GM21528 (cell line): ENCODE measurements at regions not wholly inside any gene's neighbourhood (a gene's known extent, or its start where the extent isn't known, plus 50 kb on each side); places are given as distances from the start of the nearest gene placed in this dataset.
A peak's percentile ranks its signal among the peaks of the same experiment; 100 is the strongest.

Source experiments
- ATAC-seq: cut with Tn5 transposase; IDR thresholded peaks from one replicate; pipeline ENCODE4 v1.9.1; 2021; ENCODE audit warnings: mild to moderate bottlenecking, moderate library complexity; ENCODE audit not compliant: unreplicated experiment, low FRiP score

- no peak for ATAC-seq
Observed at GRCh38 chr6:144335311-144335861, 50.3 kb downstream of the UTRN start.

- peak; percentile 38 for ATAC-seq
Observed at GRCh38 chr6:144335914-144336313, 50.8 kb downstream of the UTRN start.

- no peak for ATAC-seq
Observed at GRCh38 chr6:144336900-144337299, 51.8 kb downstream of the UTRN start.

- no peak for ATAC-seq
Observed at GRCh38 chr6:144338474-144338873, 53.3 kb downstream of the UTRN start.

- ATAC-seq: no peak
Observed at GRCh38 chr6:144338951-144339700, 54.0 kb downstream of the UTRN start.

- no peak for ATAC-seq
Observed at GRCh38 chr6:144339859-144340452, 54.8 kb downstream of the UTRN start.

GRCh38 chr6:144340541-144341371, 55.6 kb downstream of the UTRN start:
- no peak for ATAC-seq

- ATAC-seq: no peak
Observed at GRCh38 chr6:144341831-144342527, 56.8 kb downstream of the UTRN start.

GRCh38 chr6:144343701-144344428, 58.7 kb downstream of the UTRN start:
- ATAC-seq: peak; percentile 44

GRCh38 chr6:144344646-144345045, 59.5 kb downstream of the UTRN start:
- peak; percentile 47 for ATAC-seq

- no peak for ATAC-seq
Observed at GRCh38 chr6:144345451-144345850, 60.3 kb downstream of the UTRN start.

GRCh38 chr6:144346719-144347447, 61.7 kb downstream of the UTRN start:
- ATAC-seq: no peak

GRCh38 chr6:144347448-144347759, 62.3 kb downstream of the UTRN start:
- ATAC-seq: no peak

- ATAC-seq: no peak
Observed at GRCh38 chr6:144347933-144348332, 62.8 kb downstream of the UTRN start.

- ATAC-seq: peak; percentile 47
Observed at GRCh38 chr6:144349690-144350527, 64.8 kb downstream of the UTRN start.

GRCh38 chr6:144350528-144350880, 65.4 kb downstream of the UTRN start:
- ATAC-seq: no peak

- no peak for ATAC-seq
Observed at GRCh38 chr6:144351379-144352127, 66.4 kb downstream of the UTRN start.

- no peak for ATAC-seq
Observed at GRCh38 chr6:144352331-144352730, 67.2 kb downstream of the UTRN start.
